ENCODE measurements at regions not wholly inside any gene's neighbourhood (a gene's known extent, or its start where the extent isn't known, plus 50 kb on each side); places are given as distances from the start of the nearest gene placed in this dataset.

- intact Hi-C loops (cut with DNase I; ENCODE audit: low total_unique reads), result no loop called here
- no peak for TF ChIP-seq POLR2A (IDR thresholded peaks at IDR 0.05)
- no peak for TF ChIP-seq CTCF (IDR thresholded peaks at IDR 0.05)
- H3K36me3 ChIP-seq (ENCODE audit: low read depth, missing control alignments), result no peaks in the 10 kb centered on the region
- 100% methylated on average over 1 of the region's 1 CpG for WGBS, 2 donors
- H3K4me3 ChIP-seq, result no peak overlapping the region
- H3K9me3 ChIP-seq, result no peaks in the 10 kb centered on the region
- DNase-seq, result no peak
- H3K27me3 ChIP-seq, result no peaks in the 10 kb centered on the region
- no peak overlapping the region for H3K27ac ChIP-seq
- no peaks in the 10 kb centered on the region for H3K4me1 ChIP-seq
Observed at GRCh38 chr3:177421481-177421785, 224.2 kb upstream of the TBL1XR1 start.

- Histone ChIP-seq H3K9me3 (no peaks in the 10 kb centered on the region), H3K27ac (no peak overlapping the region), H3K4me3 (no peak overlapping the region), H3K27me3 (no peaks in the 10 kb centered on the region), H3K36me3 (ENCODE audit: low read depth, missing control alignments) (no peaks in the 10 kb centered on the region), H3K4me1 (no peaks in the 10 kb centered on the region)
- no peak for TF ChIP-seq POLR2A (IDR thresholded peaks at IDR 0.05)
- TF ChIP-seq CTCF (IDR thresholded peaks at IDR 0.05), result no peak
- DNase-seq, result no peak
- 79 to 85% methylated on average over 3 of the region's 3 CpGs for WGBS, 2 donors
- intact Hi-C loops (cut with DNase I; ENCODE audit: low total_unique reads), result no loop called here
Observed at GRCh38 chr3:177424521-177424920, 227.2 kb upstream of the TBL1XR1 start.

GRCh38 chr3:177425042-177425441, 227.8 kb upstream of the TBL1XR1 start:
- H3K9me3 ChIP-seq, result no peaks in the 10 kb centered on the region
- no peak overlapping the region for H3K27ac ChIP-seq
- no peak for DNase-seq
- 82 to 88% methylated on average over 3 of the region's 3 CpGs for WGBS, 2 donors
- H3K4me3 ChIP-seq, result no peak overlapping the region
- H3K27me3 ChIP-seq, result no peaks in the 10 kb centered on the region
- no peak for TF ChIP-seq POLR2A (IDR thresholded peaks at IDR 0.05)
- TF ChIP-seq CTCF (IDR thresholded peaks at IDR 0.05), result no peak
- no peaks in the 10 kb centered on the region for H3K36me3 ChIP-seq (ENCODE audit: low read depth, missing control alignments)
- intact Hi-C loops (cut with DNase I; ENCODE audit: low total_unique reads), result no loop called here
- no peaks in the 10 kb centered on the region for H3K4me1 ChIP-seq

- no peak for DNase-seq
- Histone ChIP-seq H3K36me3 (ENCODE audit: low read depth, missing control alignments) (no peaks in the 10 kb centered on the region), H3K9me3 (no peaks in the 10 kb centered on the region), H3K27me3 (no peaks in the 10 kb centered on the region), H3K4me1 (no peaks in the 10 kb centered on the region), H3K4me3 (no peak overlapping the region), H3K27ac (no peak overlapping the region)
- no peak for TF ChIP-seq POLR2A (IDR thresholded peaks at IDR 0.05)
- WGBS, 2 donors, result 91 to 92% methylated on average over 3 of the region's 3 CpGs
- intact Hi-C loops (cut with DNase I; ENCODE audit: low total_unique reads), result no loop called here
Observed at GRCh38 chr3:177426106-177426877, 229.0 kb upstream of the TBL1XR1 start.

- 73 to 87% methylated on average over 7 of the region's 7 CpGs for WGBS, 2 donors
- H3K4me3 ChIP-seq, result no peak overlapping the region
- TF ChIP-seq CTCF (IDR thresholded peaks at IDR 0.05) (no peak), POLR2A (IDR thresholded peaks at IDR 0.05) (no peak)
- no peak for DNase-seq
- H3K9me3 ChIP-seq, result no peaks in the 10 kb centered on the region
- H3K4me1 ChIP-seq, result no peaks in the 10 kb centered on the region
- intact Hi-C loops (cut with DNase I; ENCODE audit: low total_unique reads), result no loop called here
- H3K27me3 ChIP-seq, result no peaks in the 10 kb centered on the region
- H3K27ac ChIP-seq, result no peak overlapping the region
- no peaks in the 10 kb centered on the region for H3K36me3 ChIP-seq (ENCODE audit: low read depth, missing control alignments)
Observed at GRCh38 chr3:177426878-177427495, 229.7 kb upstream of the TBL1XR1 start.

Data from testis (tissue), 2 donors.